GM21825 (cell line): ENCODE measurements at regions not wholly inside any gene's neighbourhood (a gene's known extent, or its start where the extent isn't known, plus 50 kb on each side); places are given as distances from the start of the nearest gene placed in this dataset.
"Not testable (repeated sequence)": the region's sequence is repeated elsewhere in the genome, so short reads cannot be mapped to it uniquely, and the experiment has no call there.

Experiments used
- ATAC-seq: cut with Tn5 transposase; IDR thresholded peaks from one replicate; pipeline ENCODE4 v1.9.1; 2021; ENCODE audit warnings: mild to moderate bottlenecking, moderate library complexity; ENCODE audit not compliant: unreplicated experiment

- no peak for ATAC-seq
These were observed 74.3 kb upstream of the GUCY1A1 start for GRCh38 chr4:155592179-155592937.

- ATAC-seq = no peak
These were observed 74.9 kb upstream of the GUCY1A1 start for GRCh38 chr4:155591738-155592143.

GRCh38 chr4:155590796-155591585 is 75.7 kb upstream of the GUCY1A1 start:
- no peak for ATAC-seq

GRCh38 chr4:155588437-155588836 is 78.2 kb upstream of the GUCY1A1 start:
- ATAC-seq = no peak

GRCh38 chr4:155587766-155588165 is 78.9 kb upstream of the GUCY1A1 start:
- ATAC-seq = no peak

GRCh38 chr4:155582971-155583437 is 83.6 kb upstream of the GUCY1A1 start:
- no peak for ATAC-seq

- ATAC-seq = no peak
These were observed 84.6 kb upstream of the GUCY1A1 start for GRCh38 chr4:155582041-155582440.

- no peak for ATAC-seq
These were observed 87.8 kb upstream of the GUCY1A1 start for GRCh38 chr4:155578726-155579370.

- ATAC-seq = no peak
These were observed 88.4 kb upstream of the GUCY1A1 start for GRCh38 chr4:155578219-155578618.

GRCh38 chr4:155574329-155574728 is 92.3 kb upstream of the GUCY1A1 start:
- ATAC-seq = not testable (repeated sequence)

GRCh38 chr4:155573126-155573525 is 93.5 kb upstream of the GUCY1A1 start:
- ATAC-seq = no peak

- ATAC-seq = no peak
These were observed 94.4 kb upstream of the GUCY1A1 start for GRCh38 chr4:155572106-155572703.

- ATAC-seq = no peak
These were observed 95.3 kb upstream of the GUCY1A1 start for GRCh38 chr4:155571184-155571944.

GRCh38 chr4:155570661-155571060 is 96.0 kb upstream of the GUCY1A1 start:
- no peak for ATAC-seq

- no peak for ATAC-seq
These were observed 96.6 kb upstream of the GUCY1A1 start for GRCh38 chr4:155569960-155570515.

GRCh38 chr4:155569471-155569870 is 97.2 kb upstream of the GUCY1A1 start:
- no peak for ATAC-seq

- ATAC-seq = no peak
These were observed 97.9 kb upstream of the GUCY1A1 start for GRCh38 chr4:155568641-155569220.

GRCh38 chr4:155566354-155566753 is 100.3 kb upstream of the GUCY1A1 start:
- ATAC-seq = no peak

- no peak for ATAC-seq
These were observed 100.9 kb upstream of the GUCY1A1 start for GRCh38 chr4:155565776-155566175.

GRCh38 chr4:155565330-155565729 is 101.3 kb upstream of the GUCY1A1 start:
- ATAC-seq = no peak
